Body of pancreas (tissue), 4 donors: ENCODE measurements at regions not wholly inside any gene's neighbourhood (a gene's known extent, or its start where the extent isn't known, plus 50 kb on each side); places are given as distances from the start of the nearest gene placed in this dataset.

ENCODE experiments used
- ATAC-seq: fragments of 150-250 bp; one replicate; pipeline ENCODE4 v1.9.1; 2016
- DNase-seq, 4 donors: peaks; one replicate each; pipeline ENCODE4 v3.0.0-alpha.2; 2019
- H3K27ac ChIP-seq, 4 donors: fragments of 200-600 bp; sonication (generic); 1 replicate in 3 of 4; 2 replicates in 1 of 4; pipeline versions ENCODE4 v1.5.1 to v1.6.1; 2016 to 2019; ENCODE audit warnings: mild to moderate bottlenecking in 1 of 4, mixed read lengths in 1 of 4, moderate library complexity in 1 of 4
- H3K27me3 ChIP-seq, 2 donors: fragments of 200-600 bp; sonication (generic); one replicate each; pipeline ENCODE4 v1.6.0; 2016; ENCODE audit warnings: mild to moderate bottlenecking in 1 of 2
- H3K36me3 ChIP-seq, 2 donors: fragments of 200-600 bp; sonication (generic); replicated peaks in 1 of 2; 2 replicates each; pipeline ENCODE4 v1.5.1; 2016; ENCODE audit warnings: low read depth in 2 of 2; ENCODE audit not compliant: insufficient read depth in 1 of 2
- H3K4me1 ChIP-seq: fragments of 200-600 bp; sonication (generic); one replicate; pipeline ENCODE4 v1.6.0; 2016
- H3K4me3 ChIP-seq, 2 donors: fragments of 200-600 bp; sonication (generic); 1 replicate in 1 of 2; 2 replicates in 1 of 2; pipeline ENCODE4 v1.5.1; 2016 to 2019
- H3K9me3 ChIP-seq, 3 donors: fragments of 200-600 bp; sonication (generic); 1 replicate in 2 of 3; 2 replicates in 1 of 3; pipeline ENCODE4 v1.5.1; 2016
- POLR2A ChIP-seq, 3 donors: fragments of 450-650 bp; IDR thresholded peaks; one replicate each; pipeline ENCODE4 v1.6.1; 2016; ENCODE audit warnings: antibody characterized with exemption in 3 of 3, mild to moderate bottlenecking in 2 of 3
- WGBS, 2 donors: methylation state at CpG; one replicate each; pipeline ENCODE4 v1.1.5; 2017; 5-methylcytosine and 5-hydroxymethylcytosine counted together
- intact Hi-C: fragments of 100-400 bp; cut with DNase I; formaldehyde crosslinking; loops from one replicate; pipeline ENCODE4 v1.15.1; 2023
- TF ChIP-seq, protein P1 (sequence below), 7 experiments: fragments of 450-650 bp in 4 of 7; fragments of 200-600 bp in 3 of 7; sonication (generic) in 3 of 7; IDR thresholded peaks; one replicate each; pipeline ENCODE4 v1.5.1; 2016 to 2019; ENCODE audit warnings: antibody characterized with exemption in 7 of 7

DNA sequence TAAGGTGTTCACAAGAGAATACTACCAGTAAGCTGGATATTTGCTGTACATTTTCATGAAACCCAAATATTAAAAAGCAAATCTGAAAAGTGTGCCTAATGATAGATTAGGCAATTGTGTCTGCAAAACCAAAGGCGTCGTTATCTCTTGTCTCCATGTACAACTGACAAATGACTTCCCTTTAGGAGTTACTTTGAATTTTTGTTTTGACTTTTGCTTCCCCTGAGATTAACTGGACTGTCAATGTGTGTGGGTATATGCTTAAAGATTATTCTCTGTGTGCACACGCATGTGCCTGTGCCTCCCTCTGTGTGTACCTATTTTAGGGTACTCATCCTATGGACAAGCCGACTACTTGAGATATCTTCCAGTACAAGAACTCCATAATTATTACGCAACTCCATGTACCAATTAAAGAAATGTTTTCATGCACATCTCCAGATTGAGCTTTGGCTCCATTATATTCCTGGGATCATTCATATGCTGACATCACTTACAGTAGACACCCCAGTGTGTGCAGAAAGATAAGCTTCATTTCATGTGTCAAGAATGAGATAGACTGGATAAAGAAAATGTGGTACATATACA is 431.2 kb upstream of the ADAMTS9 start:
- no peak overlapping the region for H3K27ac ChIP-seq
- DNase-seq = no peak
- 73 to 83% methylated on average over 5 of the region's 5 CpGs for WGBS, 2 donors
- peaks cover 0 to 8% (median 0%) of the 10 kb centered on the region in 3 donors for H3K9me3 ChIP-seq
- intact Hi-C loops = no loop called here
- H3K4me3 ChIP-seq = no peak overlapping the region
- no peaks in the 10 kb centered on the region for H3K36me3 ChIP-seq
- H3K27me3 ChIP-seq = no peaks in the 10 kb centered on the region
- H3K4me1 ChIP-seq = no peaks in the 10 kb centered on the region
- no peak for ATAC-seq
- TF ChIP-seq, protein P1, sequence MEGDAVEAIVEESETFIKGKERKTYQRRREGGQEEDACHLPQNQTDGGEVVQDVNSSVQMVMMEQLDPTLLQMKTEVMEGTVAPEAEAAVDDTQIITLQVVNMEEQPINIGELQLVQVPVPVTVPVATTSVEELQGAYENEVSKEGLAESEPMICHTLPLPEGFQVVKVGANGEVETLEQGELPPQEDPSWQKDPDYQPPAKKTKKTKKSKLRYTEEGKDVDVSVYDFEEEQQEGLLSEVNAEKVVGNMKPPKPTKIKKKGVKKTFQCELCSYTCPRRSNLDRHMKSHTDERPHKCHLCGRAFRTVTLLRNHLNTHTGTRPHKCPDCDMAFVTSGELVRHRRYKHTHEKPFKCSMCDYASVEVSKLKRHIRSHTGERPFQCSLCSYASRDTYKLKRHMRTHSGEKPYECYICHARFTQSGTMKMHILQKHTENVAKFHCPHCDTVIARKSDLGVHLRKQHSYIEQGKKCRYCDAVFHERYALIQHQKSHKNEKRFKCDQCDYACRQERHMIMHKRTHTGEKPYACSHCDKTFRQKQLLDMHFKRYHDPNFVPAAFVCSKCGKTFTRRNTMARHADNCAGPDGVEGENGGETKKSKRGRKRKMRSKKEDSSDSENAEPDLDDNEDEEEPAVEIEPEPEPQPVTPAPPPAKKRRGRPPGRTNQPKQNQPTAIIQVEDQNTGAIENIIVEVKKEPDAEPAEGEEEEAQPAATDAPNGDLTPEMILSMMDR (IDR thresholded peaks at IDR 0.05) = no peak
- no peak for TF ChIP-seq POLR2A (IDR thresholded peaks at IDR 0.05)

DNA sequence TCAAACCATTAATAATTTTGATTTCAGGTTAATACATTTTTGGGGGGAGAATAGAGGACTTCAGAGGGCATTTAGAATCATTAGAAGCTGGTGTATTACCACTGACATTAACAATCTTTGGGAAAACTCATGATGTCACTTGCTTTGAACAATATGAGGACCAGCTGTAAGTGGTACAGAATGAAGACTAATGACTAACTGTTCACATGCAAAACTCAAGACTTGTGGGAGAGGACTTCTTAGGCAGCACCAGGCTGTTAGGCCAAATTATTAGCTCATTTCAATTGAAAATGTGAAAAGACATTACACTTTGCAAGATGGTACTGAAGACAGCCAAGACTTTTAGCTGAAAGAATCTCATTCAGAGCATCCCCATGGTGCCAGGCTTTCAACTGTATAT is 426.2 kb upstream of the ADAMTS9 start:
- no peaks in the 10 kb centered on the region for H3K36me3 ChIP-seq
- ATAC-seq (no peak), DNase-seq (no peak)
- intact Hi-C loops = no loop called here
- no peak for TF ChIP-seq POLR2A (IDR thresholded peaks at IDR 0.05)
- TF ChIP-seq, protein P1 (IDR thresholded peaks at IDR 0.05) = no peak
- H3K9me3 ChIP-seq = no peaks in the 10 kb centered on the region
- no peak overlapping the region for H3K4me3 ChIP-seq
- H3K27me3 ChIP-seq = no peaks in the 10 kb centered on the region
- H3K4me1 ChIP-seq = no peaks in the 10 kb centered on the region
- H3K27ac ChIP-seq = no peak overlapping the region

DNA sequence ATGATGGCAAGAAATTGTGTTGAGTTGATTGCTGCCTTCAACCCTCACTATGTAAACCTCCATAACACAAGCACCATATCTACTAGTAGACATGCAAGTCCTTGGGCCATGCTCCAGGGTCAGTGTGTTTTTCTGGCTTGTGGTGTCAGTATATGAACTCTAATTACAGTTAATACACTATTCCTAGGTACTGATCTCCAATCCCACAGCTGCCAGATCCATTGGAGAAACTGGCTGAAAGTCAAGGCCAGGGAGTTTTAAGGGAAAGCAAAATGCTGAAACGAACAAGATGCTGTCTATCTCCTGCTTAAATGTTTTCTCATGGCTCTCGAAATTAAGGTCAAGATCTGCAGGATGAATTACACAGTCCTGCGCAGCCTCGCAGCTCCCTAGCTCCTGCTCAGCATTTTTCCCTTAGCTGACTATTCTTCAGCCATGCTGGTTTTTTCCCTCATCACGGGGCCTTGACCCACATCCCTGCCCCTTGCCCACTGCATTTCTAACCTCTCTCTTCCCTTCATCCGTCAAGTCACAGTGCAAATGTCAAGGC is 425.0 kb upstream of the ADAMTS9 start:
- Histone ChIP-seq H3K27ac (no peak overlapping the region), H3K36me3 (no peaks in the 10 kb centered on the region), H3K4me1 (no peaks in the 10 kb centered on the region), H3K9me3 (no peaks in the 10 kb centered on the region), H3K4me3 (no peak overlapping the region), H3K27me3 (no peaks in the 10 kb centered on the region)
- ATAC-seq (no peak), DNase-seq (no peak)
- WGBS, 2 donors = 72 to 81% methylated on average over 6 of the region's 6 CpGs
- intact Hi-C loops = no loop called here
- TF ChIP-seq POLR2A (IDR thresholded peaks at IDR 0.05) = no peak
- TF ChIP-seq, protein P1 (IDR thresholded peaks at IDR 0.05) = no peak

DNA sequence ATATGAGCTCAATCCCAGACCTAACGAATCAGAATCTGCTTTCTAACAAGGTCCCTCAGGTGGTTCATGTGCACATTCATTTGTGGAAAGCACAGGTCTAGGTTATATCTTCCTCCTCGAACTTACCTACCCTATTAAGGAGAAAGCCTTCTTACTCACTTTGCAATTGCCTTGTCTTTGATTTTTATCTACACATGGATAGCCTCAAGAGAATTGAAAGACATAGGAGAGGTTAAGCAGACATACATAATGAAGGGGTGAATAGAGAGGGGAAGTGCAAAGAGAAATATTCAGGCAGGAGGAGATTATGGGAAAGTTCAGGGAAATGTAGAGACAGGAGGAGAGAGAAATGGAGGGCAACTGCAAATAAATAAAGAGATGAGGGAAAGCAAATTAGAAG is 422.9 kb upstream of the ADAMTS9 start:
- no peak overlapping the region for H3K4me3 ChIP-seq
- intact Hi-C loops = no loop called here
- DNase-seq (no peak), ATAC-seq (no peak)
- TF ChIP-seq POLR2A (IDR thresholded peaks at IDR 0.05) = no peak
- TF ChIP-seq, protein P1 (IDR thresholded peaks at IDR 0.05) = no peak
- no peaks in the 10 kb centered on the region for H3K9me3 ChIP-seq
- H3K36me3 ChIP-seq = no peaks in the 10 kb centered on the region
- H3K27me3 ChIP-seq = no peaks in the 10 kb centered on the region
- H3K4me1 ChIP-seq = no peaks in the 10 kb centered on the region
- H3K27ac ChIP-seq = no peak overlapping the region
- 74 to 84% methylated on average over 2 of the region's 2 CpGs for WGBS, 2 donors

DNA sequence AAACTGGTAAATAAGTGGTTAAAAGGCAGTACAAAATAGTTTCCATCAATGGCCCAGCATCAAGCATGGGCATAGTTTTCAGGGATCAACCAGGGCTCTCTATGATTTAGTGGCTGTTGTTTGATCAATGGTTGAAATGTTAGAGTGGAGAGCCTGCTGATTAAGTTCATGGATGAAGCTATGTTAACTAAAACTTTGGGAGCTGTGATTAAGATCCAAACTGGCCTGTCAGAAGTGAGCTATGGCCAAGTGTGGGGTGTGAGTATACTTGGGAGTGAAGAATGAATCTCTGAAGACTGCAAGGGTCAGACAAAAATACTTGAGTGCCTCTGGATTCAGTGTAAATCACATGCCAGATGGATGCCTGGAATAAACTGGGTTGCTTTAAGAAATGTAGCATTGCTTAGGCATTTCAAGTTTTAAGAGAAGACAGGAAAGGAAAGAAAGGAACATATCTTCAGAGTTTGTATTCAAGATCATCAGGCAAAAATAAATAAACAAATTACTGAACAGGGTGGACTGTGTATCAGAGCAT is 422.2 kb upstream of the ADAMTS9 start:
- intact Hi-C loops = no loop called here
- H3K9me3 ChIP-seq = no peaks in the 10 kb centered on the region
- TF ChIP-seq, protein P1 (IDR thresholded peaks at IDR 0.05) = no peak
- ATAC-seq (no peak), DNase-seq (no peak)
- no peak overlapping the region for H3K4me3 ChIP-seq
- H3K27ac ChIP-seq = no peak overlapping the region
- H3K36me3 ChIP-seq = no peaks in the 10 kb centered on the region
- H3K27me3 ChIP-seq = no peaks in the 10 kb centered on the region
- H3K4me1 ChIP-seq = no peaks in the 10 kb centered on the region
